ENCODE measurements at regions not wholly inside any gene's neighbourhood (a gene's known extent, or its start where the extent isn't known, plus 50 kb on each side); places are given as distances from the start of the nearest gene placed in this dataset.

DNA sequence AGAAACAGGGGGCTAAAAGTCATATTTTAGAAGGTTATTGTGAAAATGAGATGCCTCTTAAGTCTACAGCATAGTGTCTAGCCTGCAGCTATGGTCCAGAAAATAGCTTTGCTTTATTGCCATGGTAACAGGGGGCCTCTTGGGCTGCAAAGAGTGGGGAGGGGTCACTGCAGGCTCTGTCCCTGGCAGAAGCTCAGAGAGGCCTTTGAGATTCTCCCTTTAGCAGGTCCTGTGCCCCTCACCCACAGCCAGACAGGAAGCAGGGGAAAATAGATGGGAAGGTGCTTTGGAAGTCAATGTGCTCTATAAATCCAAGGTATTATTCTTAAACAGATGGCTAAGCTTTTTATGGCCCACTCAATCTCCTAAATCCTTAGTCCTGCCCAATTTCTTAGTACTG, 1021.3 kb upstream of the GYPC start (continued):
- TF ChIP-seq, protein P1, sequence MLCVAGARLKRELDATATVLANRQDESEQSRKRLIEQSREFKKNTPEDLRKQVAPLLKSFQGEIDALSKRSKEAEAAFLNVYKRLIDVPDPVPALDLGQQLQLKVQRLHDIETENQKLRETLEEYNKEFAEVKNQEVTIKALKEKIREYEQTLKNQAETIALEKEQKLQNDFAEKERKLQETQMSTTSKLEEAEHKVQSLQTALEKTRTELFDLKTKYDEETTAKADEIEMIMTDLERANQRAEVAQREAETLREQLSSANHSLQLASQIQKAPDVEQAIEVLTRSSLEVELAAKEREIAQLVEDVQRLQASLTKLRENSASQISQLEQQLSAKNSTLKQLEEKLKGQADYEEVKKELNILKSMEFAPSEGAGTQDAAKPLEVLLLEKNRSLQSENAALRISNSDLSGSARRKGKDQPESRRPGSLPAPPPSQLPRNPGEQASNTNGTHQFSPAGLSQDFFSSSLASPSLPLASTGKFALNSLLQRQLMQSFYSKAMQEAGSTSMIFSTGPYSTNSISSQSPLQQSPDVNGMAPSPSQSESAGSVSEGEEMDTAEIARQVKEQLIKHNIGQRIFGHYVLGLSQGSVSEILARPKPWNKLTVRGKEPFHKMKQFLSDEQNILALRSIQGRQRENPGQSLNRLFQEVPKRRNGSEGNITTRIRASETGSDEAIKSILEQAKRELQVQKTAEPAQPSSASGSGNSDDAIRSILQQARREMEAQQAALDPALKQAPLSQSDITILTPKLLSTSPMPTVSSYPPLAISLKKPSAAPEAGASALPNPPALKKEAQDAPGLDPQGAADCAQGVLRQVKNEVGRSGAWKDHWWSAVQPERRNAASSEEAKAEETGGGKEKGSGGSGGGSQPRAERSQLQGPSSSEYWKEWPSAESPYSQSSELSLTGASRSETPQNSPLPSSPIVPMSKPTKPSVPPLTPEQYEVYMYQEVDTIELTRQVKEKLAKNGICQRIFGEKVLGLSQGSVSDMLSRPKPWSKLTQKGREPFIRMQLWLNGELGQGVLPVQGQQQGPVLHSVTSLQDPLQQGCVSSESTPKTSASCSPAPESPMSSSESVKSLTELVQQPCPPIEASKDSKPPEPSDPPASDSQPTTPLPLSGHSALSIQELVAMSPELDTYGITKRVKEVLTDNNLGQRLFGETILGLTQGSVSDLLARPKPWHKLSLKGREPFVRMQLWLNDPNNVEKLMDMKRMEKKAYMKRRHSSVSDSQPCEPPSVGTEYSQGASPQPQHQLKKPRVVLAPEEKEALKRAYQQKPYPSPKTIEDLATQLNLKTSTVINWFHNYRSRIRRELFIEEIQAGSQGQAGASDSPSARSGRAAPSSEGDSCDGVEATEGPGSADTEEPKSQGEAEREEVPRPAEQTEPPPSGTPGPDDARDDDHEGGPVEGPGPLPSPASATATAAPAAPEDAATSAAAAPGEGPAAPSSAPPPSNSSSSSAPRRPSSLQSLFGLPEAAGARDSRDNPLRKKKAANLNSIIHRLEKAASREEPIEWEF (IDR thresholded peaks at IDR 0.05; ENCODE audit: insufficient replicate concordance, low read depth, low read length), result no peak
- TF ChIP-seq ASH2L (IDR thresholded peaks at IDR 0.05; ENCODE audit: borderline replicate concordance, low read depth) (no peak), RAD21 (IDR thresholded peaks at IDR 0.05; ENCODE audit: insufficient read depth, low read depth, low read length) (no peak), BACH1 (IDR thresholded peaks at IDR 0.05; ENCODE audit: borderline replicate concordance) (no peak), CREM (IDR thresholded peaks at IDR 0.05; ENCODE audit: low read depth) (no peak), MYC (IDR thresholded peaks at IDR 0.05; ENCODE audit: insufficient read depth, insufficient read length, insufficient replicate concordance, low read length, severe bottlenecking) (no peak), ZBED1 (IDR thresholded peaks at IDR 0.05; ENCODE audit: borderline replicate concordance) (no peak), SREBF1 (IDR thresholded peaks at IDR 0.05; ENCODE audit: low read length) (no peak), EGR1 (IDR thresholded peaks at IDR 0.05; ENCODE audit: borderline replicate concordance in 1 of 2, low read depth in 2 of 2, low read length in 2 of 2) (no peak), PAX8 (IDR thresholded peaks at IDR 0.05) (no peak), SREBF2 (IDR thresholded peaks at IDR 0.05; ENCODE audit: low read length) (no peak)
- TF ChIP-seq, protein P2, sequence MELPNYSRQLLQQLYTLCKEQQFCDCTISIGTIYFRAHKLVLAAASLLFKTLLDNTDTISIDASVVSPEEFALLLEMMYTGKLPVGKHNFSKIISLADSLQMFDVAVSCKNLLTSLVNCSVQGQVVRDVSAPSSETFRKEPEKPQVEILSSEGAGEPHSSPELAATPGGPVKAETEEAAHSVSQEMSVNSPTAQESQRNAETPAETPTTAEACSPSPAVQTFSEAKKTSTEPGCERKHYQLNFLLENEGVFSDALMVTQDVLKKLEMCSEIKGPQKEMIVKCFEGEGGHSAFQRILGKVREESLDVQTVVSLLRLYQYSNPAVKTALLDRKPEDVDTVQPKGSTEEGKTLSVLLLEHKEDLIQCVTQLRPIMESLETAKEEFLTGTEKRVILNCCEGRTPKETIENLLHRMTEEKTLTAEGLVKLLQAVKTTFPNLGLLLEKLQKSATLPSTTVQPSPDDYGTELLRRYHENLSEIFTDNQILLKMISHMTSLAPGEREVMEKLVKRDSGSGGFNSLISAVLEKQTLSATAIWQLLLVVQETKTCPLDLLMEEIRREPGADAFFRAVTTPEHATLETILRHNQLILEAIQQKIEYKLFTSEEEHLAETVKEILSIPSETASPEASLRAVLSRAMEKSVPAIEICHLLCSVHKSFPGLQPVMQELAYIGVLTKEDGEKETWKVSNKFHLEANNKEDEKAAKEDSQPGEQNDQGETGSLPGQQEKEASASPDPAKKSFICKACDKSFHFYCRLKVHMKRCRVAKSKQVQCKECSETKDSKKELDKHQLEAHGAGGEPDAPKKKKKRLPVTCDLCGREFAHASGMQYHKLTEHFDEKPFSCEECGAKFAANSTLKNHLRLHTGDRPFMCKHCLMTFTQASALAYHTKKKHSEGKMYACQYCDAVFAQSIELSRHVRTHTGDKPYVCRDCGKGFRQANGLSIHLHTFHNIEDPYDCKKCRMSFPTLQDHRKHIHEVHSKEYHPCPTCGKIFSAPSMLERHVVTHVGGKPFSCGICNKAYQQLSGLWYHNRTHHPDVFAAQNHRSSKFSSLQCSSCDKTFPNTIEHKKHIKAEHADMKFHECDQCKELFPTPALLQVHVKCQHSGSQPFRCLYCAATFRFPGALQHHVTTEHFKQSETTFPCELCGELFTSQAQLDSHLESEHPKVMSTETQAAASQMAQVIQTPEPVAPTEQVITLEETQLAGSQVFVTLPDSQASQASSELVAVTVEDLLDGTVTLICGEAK (IDR thresholded peaks at IDR 0.05; ENCODE audit: borderline replicate concordance), result no peak
- TF ChIP-seq, protein P3, sequence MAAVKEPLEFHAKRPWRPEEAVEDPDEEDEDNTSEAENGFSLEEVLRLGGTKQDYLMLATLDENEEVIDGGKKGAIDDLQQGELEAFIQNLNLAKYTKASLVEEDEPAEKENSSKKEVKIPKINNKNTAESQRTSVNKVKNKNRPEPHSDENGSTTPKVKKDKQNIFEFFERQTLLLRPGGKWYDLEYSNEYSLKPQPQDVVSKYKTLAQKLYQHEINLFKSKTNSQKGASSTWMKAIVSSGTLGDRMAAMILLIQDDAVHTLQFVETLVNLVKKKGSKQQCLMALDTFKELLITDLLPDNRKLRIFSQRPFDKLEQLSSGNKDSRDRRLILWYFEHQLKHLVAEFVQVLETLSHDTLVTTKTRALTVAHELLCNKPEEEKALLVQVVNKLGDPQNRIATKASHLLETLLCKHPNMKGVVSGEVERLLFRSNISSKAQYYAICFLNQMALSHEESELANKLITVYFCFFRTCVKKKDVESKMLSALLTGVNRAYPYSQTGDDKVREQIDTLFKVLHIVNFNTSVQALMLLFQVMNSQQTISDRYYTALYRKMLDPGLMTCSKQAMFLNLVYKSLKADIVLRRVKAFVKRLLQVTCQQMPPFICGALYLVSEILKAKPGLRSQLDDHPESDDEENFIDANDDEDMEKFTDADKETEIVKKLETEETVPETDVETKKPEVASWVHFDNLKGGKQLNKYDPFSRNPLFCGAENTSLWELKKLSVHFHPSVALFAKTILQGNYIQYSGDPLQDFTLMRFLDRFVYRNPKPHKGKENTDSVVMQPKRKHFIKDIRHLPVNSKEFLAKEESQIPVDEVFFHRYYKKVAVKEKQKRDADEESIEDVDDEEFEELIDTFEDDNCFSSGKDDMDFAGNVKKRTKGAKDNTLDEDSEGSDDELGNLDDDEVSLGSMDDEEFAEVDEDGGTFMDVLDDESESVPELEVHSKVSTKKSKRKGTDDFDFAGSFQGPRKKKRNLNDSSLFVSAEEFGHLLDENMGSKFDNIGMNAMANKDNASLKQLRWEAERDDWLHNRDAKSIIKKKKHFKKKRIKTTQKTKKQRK (IDR thresholded peaks at IDR 0.05; ENCODE audit: low read depth, low read length), result no peak
- TF ChIP-seq, protein P4, sequence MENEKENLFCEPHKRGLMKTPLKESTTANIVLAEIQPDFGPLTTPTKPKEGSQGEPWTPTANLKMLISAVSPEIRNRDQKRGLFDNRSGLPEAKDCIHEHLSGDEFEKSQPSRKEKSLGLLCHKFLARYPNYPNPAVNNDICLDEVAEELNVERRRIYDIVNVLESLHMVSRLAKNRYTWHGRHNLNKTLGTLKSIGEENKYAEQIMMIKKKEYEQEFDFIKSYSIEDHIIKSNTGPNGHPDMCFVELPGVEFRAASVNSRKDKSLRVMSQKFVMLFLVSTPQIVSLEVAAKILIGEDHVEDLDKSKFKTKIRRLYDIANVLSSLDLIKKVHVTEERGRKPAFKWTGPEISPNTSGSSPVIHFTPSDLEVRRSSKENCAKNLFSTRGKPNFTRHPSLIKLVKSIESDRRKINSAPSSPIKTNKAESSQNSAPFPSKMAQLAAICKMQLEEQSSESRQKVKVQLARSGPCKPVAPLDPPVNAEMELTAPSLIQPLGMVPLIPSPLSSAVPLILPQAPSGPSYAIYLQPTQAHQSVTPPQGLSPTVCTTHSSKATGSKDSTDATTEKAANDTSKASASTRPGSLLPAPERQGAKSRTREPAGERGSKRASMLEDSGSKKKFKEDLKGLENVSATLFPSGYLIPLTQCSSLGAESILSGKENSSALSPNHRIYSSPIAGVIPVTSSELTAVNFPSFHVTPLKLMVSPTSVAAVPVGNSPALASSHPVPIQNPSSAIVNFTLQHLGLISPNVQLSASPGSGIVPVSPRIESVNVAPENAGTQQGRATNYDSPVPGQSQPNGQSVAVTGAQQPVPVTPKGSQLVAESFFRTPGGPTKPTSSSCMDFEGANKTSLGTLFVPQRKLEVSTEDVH (IDR thresholded peaks at IDR 0.05; ENCODE audit: low read depth, partially characterized antibody), result no peak

All from GM12878 (cell line).